ENCODE measurements at regions not wholly inside any gene's neighbourhood (a gene's known extent, or its start where the extent isn't known, plus 50 kb on each side); places are given as distances from the start of the nearest gene placed in this dataset.

DNA sequence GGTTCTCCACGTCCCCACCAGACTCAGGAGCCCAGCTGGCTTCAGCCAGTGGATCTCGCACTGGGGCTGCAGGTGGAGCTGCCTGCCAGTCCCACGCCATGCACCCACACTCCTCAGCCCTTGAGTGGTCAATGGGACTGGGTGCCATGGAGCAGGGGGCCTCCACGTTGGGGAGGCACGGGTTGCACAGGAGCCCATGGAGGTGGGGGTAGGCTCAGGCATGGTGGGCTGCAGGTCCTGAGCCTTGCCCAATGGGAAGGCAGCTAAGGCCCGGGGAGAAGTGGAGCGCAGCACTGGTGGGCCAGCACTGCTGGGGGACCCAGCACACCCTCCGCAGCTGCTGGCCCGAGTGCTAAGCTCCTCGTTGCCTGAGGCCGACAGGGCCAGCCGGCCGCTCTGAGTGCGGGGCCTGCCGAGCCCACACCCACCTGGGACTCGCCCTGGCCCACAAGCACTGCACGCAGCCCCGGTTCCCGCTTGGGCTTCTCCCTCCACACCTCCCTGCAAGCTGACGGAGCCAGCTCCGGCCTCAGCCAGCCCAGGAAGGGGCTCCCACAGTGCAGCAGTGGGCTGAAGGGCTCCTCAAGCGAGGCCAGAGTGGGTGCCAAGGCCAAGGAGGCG is 258.5 kb upstream of the PDGFD start:
- TF ChIP-seq, protein P1, sequence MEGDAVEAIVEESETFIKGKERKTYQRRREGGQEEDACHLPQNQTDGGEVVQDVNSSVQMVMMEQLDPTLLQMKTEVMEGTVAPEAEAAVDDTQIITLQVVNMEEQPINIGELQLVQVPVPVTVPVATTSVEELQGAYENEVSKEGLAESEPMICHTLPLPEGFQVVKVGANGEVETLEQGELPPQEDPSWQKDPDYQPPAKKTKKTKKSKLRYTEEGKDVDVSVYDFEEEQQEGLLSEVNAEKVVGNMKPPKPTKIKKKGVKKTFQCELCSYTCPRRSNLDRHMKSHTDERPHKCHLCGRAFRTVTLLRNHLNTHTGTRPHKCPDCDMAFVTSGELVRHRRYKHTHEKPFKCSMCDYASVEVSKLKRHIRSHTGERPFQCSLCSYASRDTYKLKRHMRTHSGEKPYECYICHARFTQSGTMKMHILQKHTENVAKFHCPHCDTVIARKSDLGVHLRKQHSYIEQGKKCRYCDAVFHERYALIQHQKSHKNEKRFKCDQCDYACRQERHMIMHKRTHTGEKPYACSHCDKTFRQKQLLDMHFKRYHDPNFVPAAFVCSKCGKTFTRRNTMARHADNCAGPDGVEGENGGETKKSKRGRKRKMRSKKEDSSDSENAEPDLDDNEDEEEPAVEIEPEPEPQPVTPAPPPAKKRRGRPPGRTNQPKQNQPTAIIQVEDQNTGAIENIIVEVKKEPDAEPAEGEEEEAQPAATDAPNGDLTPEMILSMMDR (IDR thresholded peaks at IDR 0.05): no peak
- TF ChIP-seq POLR2A (IDR thresholded peaks at IDR 0.05): no peak
- ATAC-seq (no peak), DNase-seq (peak in 2 of 5 donors; percentile 19 to 23)
- Histone ChIP-seq H3K27me3 (no peaks in the 10 kb centered on the region), H3K4me1 (peaks cover 0 to 4% (median 0%) of the 10 kb centered on the region in 12 donors), H3K36me3 (no peaks in the 10 kb centered on the region), H3K9me3 (no peaks in the 10 kb centered on the region), H3K27ac (no peak overlapping the region), H3K4me3 (no peak overlapping the region)
- intact Hi-C loops (cut with DNase I): no loop called here
- WGBS, 4 donors: 89 to 95% (median 92%) methylated on average over 15 to 23 of the region's 23 CpGs

DNA sequence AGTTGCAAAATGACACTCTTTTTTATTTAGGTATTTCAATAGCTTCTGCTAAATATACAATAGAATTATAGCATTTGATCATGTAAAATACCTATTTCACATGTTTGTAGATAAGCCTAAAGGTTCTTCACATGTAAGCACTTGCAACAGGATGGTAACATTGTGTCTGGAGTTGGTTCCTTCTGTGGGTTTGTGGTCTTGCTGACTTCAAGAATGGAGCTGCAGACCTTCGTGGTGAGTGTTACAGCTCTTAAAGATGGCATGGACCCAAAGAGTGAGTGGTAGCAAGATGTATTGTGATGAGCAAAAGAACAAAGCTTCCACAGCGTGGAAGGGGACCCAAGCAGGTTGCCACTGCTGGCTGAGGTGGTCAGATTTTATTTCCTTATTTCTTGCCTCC is 246.4 kb upstream of the PDGFD start:
- WGBS, 4 donors: 51 to 69% (median 58%) methylated on average over 2 of the region's 2 CpGs
- Histone ChIP-seq H3K27me3 (no peaks in the 10 kb centered on the region), H3K9me3 (no peaks in the 10 kb centered on the region), H3K27ac (peak overlapping the region in 1 of 12 donors; percentile 4), H3K4me3 (peak overlapping the region in 2 of 12 donors; percentile 10 to 33), H3K36me3 (no peaks in the 10 kb centered on the region), H3K4me1 (peaks cover 0 to 3% (median 0%) of the 10 kb centered on the region in 12 donors)
- DNase-seq (no peak), ATAC-seq (no peak)
- intact Hi-C loops (cut with DNase I): no loop called here
- TF ChIP-seq POLR2A (IDR thresholded peaks at IDR 0.05): no peak
- TF ChIP-seq, protein P1 (IDR thresholded peaks at IDR 0.05): no peak

DNA sequence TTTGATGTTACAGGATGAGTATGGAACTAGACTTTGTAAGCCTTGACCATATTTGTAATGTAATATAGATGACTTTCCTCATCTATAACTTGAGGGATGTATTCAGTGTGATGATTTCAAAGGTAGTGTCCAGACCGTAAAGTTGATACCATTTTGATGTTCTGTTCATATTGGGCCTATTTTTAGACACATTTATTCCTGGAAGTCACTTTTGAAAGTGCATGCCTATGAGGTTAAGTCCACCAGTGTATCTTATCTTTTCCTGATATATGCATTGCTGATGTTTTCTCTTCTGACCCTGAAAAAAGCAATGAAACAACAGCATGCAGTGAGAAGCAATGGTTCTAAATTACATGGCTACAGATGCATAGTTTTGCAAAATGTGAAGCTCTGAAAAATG is 244.7 kb upstream of the PDGFD start:
- Histone ChIP-seq H3K9me3 (no peaks in the 10 kb centered on the region), H3K4me1 (peaks cover 0 to 7% (median 0%) of the 10 kb centered on the region in 12 donors), H3K4me3 (peak overlapping the region in 7 of 12 donors; percentile 0 to 33 (median 20)), H3K36me3 (no peaks in the 10 kb centered on the region), H3K27ac (peak overlapping the region in 1 of 12 donors; percentile 5), H3K27me3 (no peaks in the 10 kb centered on the region)
- intact Hi-C loops (cut with DNase I): no loop called here
- TF ChIP-seq, protein P1 (IDR thresholded peaks at IDR 0.05): no peak
- TF ChIP-seq POLR2A (IDR thresholded peaks at IDR 0.05): no peak
- DNase-seq (no peak), ATAC-seq (peak in 2 of 4 donors; percentile 46 to 54)
- 26 to 35% (median 30%) methylated on average over 1 of the region's 1 CpG for WGBS, 4 donors

DNA sequence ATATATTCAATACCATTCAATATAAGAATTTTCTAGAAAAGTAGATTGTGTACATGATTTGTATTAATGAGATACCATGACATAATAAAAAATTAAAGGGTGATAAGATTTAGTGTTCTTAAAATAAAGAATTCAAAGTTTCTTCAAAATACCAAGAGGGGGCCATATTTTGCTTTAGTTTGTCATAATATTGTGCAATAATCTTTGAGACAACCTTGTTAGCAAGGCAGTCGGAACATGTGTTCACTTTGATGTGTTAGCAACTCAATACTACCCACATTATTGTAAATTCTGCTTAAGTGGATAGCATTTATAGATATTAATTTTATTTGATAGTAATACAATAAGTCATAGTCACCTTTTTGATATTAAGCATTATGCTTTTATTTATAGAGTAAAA is 241.3 kb upstream of the PDGFD start:
- intact Hi-C loops (cut with DNase I): no loop called here
- ATAC-seq (no peak), DNase-seq (no peak)
- Histone ChIP-seq H3K36me3 (no peaks in the 10 kb centered on the region), H3K27ac (no peak overlapping the region), H3K4me1 (peaks cover 0 to 6% (median 0%) of the 10 kb centered on the region in 12 donors), H3K27me3 (no peaks in the 10 kb centered on the region), H3K4me3 (no peak overlapping the region), H3K9me3 (no peaks in the 10 kb centered on the region)
- 91 to 99% (median 94%) methylated on average over 1 of the region's 1 CpG for WGBS, 4 donors
- TF ChIP-seq POLR2A (IDR thresholded peaks at IDR 0.05): no peak
- TF ChIP-seq, protein P1 (IDR thresholded peaks at IDR 0.05): no peak
